HG03575 (cell line): ENCODE measurements at regions not wholly inside any gene's neighbourhood (a gene's known extent, or its start where the extent isn't known, plus 50 kb on each side); places are given as distances from the start of the nearest gene placed in this dataset.

Experiments used
- ATAC-seq: cut with Tn5 transposase; IDR thresholded peaks from one replicate; pipeline ENCODE4 v1.9.1; 2021; ENCODE audit not compliant: unreplicated experiment, insufficient number of reproducible peaks, low FRiP score; ENCODE audit errors: extremely low read depth

- ATAC-seq = no peak
Measured at GRCh38 chrX:39156051-39156450, 354.8 kb downstream of the MID1IP1 start.

GRCh38 chrX:39157006-39157405 is 355.7 kb downstream of the MID1IP1 start:
- no peak for ATAC-seq

GRCh38 chrX:39157796-39158195 is 356.5 kb downstream of the MID1IP1 start:
- ATAC-seq = no peak

GRCh38 chrX:39158801-39159657 is 357.8 kb downstream of the MID1IP1 start:
- ATAC-seq = no peak

DNA sequence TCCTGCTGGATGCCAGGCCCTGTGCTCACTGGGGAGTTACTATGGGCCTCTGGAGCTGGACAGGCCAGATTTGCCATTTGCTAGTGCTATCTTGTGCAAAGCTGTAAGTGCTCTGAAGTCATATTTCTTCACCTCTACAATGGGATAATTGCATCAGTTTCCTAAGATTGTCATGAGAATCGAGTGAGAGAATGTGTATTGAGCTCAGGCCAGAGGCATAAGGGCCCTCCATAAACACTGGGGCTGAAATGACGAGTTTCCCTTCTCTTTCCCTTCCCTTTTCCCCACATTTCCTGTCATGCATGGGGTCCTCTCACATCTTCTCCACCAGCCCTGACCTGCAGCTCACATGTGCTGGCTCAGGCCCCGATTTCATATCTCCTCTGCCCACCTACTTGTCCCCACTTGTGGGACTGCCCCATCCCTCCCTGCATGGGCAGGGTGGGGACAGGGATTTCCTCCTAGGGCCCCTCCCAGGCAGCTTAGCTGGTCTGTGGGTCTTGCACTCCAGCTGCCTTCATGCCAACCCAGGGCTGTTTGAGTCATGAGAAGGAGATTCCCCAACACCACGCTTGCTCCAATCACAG is 358.8 kb downstream of the MID1IP1 start:
- no peak for ATAC-seq

- no peak for ATAC-seq
Measured at GRCh38 chrX:39161611-39162255, 360.5 kb downstream of the MID1IP1 start.

GRCh38 chrX:39162322-39162735 is 361.1 kb downstream of the MID1IP1 start:
- ATAC-seq = no peak

DNA sequence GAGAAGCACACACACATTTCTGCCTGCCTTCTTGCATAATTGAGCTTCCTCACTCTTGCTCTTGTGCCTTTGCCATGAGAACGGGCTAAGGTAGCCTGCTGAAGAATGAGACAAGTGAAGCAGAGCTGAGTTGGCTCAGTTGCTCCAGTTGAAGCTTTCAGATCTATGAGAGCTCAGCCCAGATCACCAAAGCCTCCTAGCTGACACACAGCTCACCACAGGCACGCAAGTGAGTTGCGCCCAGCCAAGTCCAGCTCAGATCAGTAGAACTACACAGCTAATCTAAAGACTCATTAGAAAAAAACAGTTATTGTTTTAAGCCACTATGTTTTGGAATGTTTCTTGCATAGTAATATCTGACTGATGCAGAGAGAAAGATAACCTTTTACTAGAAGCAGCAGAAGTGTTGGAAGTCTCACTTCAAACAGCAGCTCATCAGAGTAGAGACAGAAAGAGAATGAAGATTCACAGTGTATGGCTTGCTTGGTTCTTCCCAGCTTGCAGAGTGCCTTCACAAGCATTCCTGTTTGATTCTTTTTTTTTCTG is 362.4 kb downstream of the MID1IP1 start:
- ATAC-seq = no peak

- ATAC-seq = no peak
Measured at GRCh38 chrX:39164212-39164611, 363.0 kb downstream of the MID1IP1 start.

- ATAC-seq = no peak
Measured at GRCh38 chrX:39165185-39165584, 363.9 kb downstream of the MID1IP1 start.

DNA sequence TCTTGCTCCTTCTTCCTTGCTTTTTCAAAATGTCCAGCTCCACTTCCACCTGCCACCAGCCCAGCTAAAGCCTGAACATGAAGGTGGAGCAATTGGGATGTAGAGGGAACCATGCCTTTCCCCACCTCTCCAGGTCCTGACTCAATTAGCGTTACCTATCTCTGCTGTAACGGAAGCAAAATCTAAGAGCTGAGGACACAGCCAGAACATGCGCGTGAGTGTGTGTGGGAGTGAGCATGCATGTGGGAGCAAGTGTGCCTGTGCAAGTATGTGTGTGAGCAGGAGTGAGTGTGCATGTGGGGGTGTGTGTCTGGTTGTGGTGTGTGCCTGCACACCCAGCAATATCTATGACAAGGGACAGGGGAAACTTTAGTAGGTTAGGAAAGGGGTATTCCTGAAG is 364.5 kb downstream of the MID1IP1 start:
- no peak for ATAC-seq

DNA sequence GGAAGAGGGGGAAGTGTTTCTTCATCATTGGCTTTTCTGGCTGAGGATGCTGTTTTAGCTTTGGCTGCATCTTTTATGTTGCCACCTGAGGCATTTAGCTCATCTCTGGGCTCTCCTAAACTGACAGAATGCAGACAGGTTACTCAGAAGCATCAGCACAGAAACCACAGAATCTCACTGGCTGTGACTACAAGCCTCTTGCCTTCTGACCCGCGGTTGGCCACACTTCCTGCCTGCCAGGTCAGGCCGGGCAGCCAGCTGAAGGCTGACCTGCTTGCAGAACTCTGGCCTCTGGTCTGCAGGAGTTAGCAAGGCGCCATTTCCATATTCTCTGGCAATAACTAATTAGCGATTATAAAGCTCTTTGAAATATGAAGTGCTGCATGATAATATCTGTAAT is 366.5 kb downstream of the MID1IP1 start:
- ATAC-seq = no peak

- no peak for ATAC-seq
Measured at GRCh38 chrX:39168609-39169008, 367.4 kb downstream of the MID1IP1 start.

DNA sequence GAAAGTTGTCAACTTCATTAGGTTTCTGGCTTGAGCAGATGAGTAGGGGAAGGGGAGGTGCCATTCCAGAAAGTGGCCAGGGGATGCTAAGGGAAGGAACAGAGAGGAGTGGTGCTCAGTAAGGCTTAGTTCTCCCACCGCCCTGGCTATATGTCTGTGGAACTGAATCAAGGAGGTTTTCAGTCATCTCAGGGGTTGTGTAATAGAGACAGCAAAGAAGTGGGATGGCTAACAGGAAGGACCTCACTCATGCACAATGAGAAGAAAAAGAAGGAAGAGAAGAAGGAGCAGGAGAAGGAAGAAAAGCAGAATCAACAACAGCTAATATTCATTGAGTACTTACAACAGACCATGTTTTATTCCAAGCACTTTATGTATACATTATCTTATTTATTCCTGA is 368.7 kb downstream of the MID1IP1 start:
- ATAC-seq = no peak

GRCh38 chrX:39170464-39170863 is 369.2 kb downstream of the MID1IP1 start:
- ATAC-seq = no peak

DNA sequence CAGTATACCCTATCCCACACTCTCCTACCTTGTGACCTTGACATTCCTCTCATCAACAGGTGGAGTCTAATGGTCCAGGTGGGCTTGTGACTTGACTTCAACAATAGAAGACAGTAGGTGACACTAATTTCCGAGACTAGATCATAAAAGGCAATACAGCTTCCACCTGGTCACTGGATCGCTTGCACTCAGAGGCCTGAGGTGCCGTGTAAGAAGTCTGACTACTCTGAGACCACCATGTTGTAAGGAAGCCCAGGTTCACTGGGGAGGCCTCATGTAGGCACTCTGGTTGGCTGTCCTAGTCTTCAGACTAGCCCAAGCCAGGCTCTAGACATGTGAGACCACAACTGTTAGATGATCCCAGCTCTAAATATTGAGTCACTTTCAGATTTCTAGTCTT is 370.4 kb downstream of the MID1IP1 start:
- ATAC-seq = no peak

DNA sequence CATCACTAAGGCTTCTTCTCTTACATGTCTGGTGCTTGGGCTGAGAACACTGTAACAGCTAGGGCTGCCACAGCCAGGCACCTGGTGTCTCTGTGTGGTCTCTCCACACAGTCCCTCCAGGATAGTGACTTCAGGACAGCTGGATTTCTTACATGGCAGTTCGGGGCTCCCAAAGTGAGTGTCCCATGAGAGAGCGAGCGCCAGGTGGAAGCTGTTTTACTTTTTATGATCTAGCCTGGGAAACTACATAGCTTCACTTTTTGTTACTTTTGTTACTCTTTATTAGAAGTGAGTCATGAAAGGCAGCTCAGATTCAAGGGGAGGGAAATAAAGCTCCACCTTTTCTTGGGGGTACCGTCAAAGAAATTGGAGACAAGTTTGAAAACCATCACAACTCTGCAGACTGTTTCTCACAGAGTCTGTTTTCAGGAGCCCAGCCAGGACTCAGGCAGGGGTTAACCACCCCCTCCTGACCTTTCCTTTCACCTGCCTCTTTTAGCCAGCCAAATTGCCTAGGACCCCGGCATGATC is 373.0 kb downstream of the MID1IP1 start:
- ATAC-seq = no peak

DNA sequence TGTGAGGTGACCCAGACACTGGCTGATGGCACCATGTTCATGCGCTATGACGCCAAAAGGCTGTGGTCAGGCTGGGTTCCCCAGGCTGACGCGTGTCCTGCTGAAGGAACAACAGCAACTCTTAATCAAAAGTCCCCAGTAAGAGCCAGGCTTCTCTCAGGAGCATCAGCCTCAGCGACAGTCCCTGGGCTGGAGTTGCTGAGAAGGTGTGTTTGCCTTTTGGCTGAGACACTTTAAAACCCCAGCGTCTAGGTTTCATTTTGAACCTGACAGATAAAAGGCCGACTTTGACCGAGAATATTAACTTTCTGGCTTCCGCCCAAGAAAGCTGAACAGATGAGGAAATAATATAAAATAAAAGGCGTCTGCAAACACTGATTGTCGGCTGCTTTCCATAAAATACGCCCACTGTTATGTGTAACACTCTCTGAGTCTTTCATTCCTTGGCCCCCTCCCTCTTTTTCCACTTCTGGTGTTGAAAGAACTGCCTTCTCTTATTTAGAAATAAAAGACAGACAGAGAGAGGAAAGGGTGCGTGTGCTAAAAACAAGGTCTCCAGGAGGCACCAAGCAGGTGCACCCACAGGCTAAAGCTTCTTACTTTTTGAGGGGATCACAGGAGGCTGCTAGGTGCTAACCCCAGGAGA is 373.6 kb downstream of the MID1IP1 start:
- no peak for ATAC-seq

GRCh38 chrX:39175418-39176057 is 374.3 kb downstream of the MID1IP1 start:
- ATAC-seq = no peak
